HCT116 (cell line): ENCODE measurements at regions not wholly inside any gene's neighbourhood (a gene's known extent, or its start where the extent isn't known, plus 50 kb on each side); places are given as distances from the start of the nearest gene placed in this dataset.

Experiments
- ATAC-seq: fragments of 200-7000 bp; cut with Tn5 transposase; 2 replicates; pipeline ENCODE4 v1.9.1; 2020; ENCODE audit warnings: mild to moderate bottlenecking, moderate library complexity
- BruUV-seq: library from RNA; stranded (reverse); fragments of 400-500 nt; replicated peaks from 2 replicates; lab custom pipeline; 2021; lab: Mats Ljungman, UMichigan
- CTCF ChIA-PET: fragments of 300-600 bp; sonication (Branson Sonifier 250); formaldehyde crosslinking; loops from one replicate; lab custom pipeline; 2021; ENCODE audit warnings: antibody characterized with exemption; lab: Charles Lee
- POLR2A ChIA-PET: fragments of 300-600, 350-600 bp; sonication (Branson Sonifier 250); formaldehyde crosslinking; loops from one replicate; lab custom pipeline; 2021; ENCODE audit warnings: antibody characterized with exemption; lab: Charles Lee
- RAD21 ChIA-PET, 2 experiments: fragments of 300-600 bp; sonication (Branson Sonifier 250); formaldehyde crosslinking; loops; one replicate each; lab custom pipeline; 2023; ENCODE audit warnings: low total read pairs in 2 of 2; ENCODE audit not compliant: uncharacterized antibody in 2 of 2, unreplicated experiment in 2 of 2, low non-redundant PET in 1 of 2; lab: Charles Lee
- DNase-seq: peaks from one replicate; pipeline ENCODE4 v3.0.0-alpha.2; 2010; ENCODE audit warnings: low read depth, low spot score
- H2AFZ ChIP-seq: fragments of 200-600 bp; shearing (Covaris generic), sonication (generic); 2 replicates; pipeline ENCODE4 v1.6.1; 2017; ENCODE audit warnings: low read depth, mixed run types, mixed read lengths, antibody characterized with exemption, low read length; ENCODE audit not compliant: poor library complexity, severe bottlenecking
- H3K27ac ChIP-seq: 2 replicates; pipeline ENCODE4 v1.5.1; 2012; ENCODE audit warnings: low read depth, low read length
- H3K27me3 ChIP-seq: fragments of 200-600 bp; sonication (generic); 2 replicates; pipeline ENCODE4 v1.6.1; 2016; ENCODE audit warnings: mixed run types, low read length, mixed read lengths; ENCODE audit not compliant: insufficient read depth
- H3K36me3 ChIP-seq, 2 experiments: fragments of 200-500 bp in 1 of 2; fragments of 200-600 bp in 1 of 2; sonication (Bioruptor generic) in 1 of 2; sonication (generic) in 1 of 2; 2 replicates each; pipeline versions ENCODE4 v1.5.1 to v1.6.1; 2014 to 2016; ENCODE audit warnings: low read length in 2 of 2, inconsistent platforms in 1 of 2, mixed read lengths in 1 of 2, mixed run types in 1 of 2; ENCODE audit not compliant: insufficient read depth in 2 of 2, control insufficient read depth in 1 of 2
- H3K4me1 ChIP-seq, 2 experiments: fragments of 200-600 bp in 1 of 2; sonication (generic) in 1 of 2; 2 replicates each; pipeline versions ENCODE4 v1.5.1 to v1.6.1; 2012 to 2017; ENCODE audit warnings: low read length in 2 of 2, inconsistent platforms in 1 of 2, mild to moderate bottlenecking in 1 of 2, mixed read lengths in 1 of 2, mixed run types in 1 of 2, moderate library complexity in 1 of 2; ENCODE audit not compliant: insufficient read depth in 2 of 2, control insufficient read depth in 1 of 2
- H3K4me2 ChIP-seq: fragments of 200-600 bp; sonication (generic); 2 replicates; pipeline ENCODE4 v1.6.1; 2017; ENCODE audit warnings: mixed run types, low read length, mixed read lengths
- H3K4me3 ChIP-seq, 2 experiments: fragments of 200-600 bp in 1 of 2; sonication (generic) in 1 of 2; replicated peaks in 1 of 2; 2 replicates each; pipeline ENCODE4 v1.5.1; 2011 to 2016; ENCODE audit warnings: low read length in 2 of 2, control low read depth in 1 of 2, low read depth in 1 of 2, mild to moderate bottlenecking in 1 of 2, mixed read lengths in 1 of 2, mixed run types in 1 of 2
- H3K79me2 ChIP-seq: fragments of 200-600 bp; sonication (generic); 2 replicates; pipeline ENCODE4 v1.6.1; 2017; ENCODE audit warnings: mild to moderate bottlenecking, mixed run types, low read length, moderate library complexity, mixed read lengths; ENCODE audit not compliant: insufficient read depth
- H3K9ac ChIP-seq: fragments of 200-600 bp; sonication (generic); 2 replicates; pipeline ENCODE4 v1.6.1; 2016; ENCODE audit warnings: low read length, mixed read lengths
- H3K9me2 ChIP-seq: fragments of 200-600 bp; sonication (generic), shearing (Covaris generic); 2 replicates; pipeline ENCODE4 v1.6.1; 2017; ENCODE audit warnings: mixed run types, mild to moderate bottlenecking, moderate library complexity; ENCODE audit not compliant: insufficient read depth
- H3K9me3 ChIP-seq, 2 experiments: fragments of 200-500 bp in 1 of 2; fragments of 200-600 bp in 1 of 2; sonication (Bioruptor generic) in 1 of 2; sonication (generic) in 1 of 2; 2 replicates each; pipeline ENCODE4 v1.6.1; 2014 to 2017; ENCODE audit warnings: low read length in 2 of 2, mixed read lengths in 2 of 2, inconsistent platforms in 1 of 2, low read depth in 1 of 2, mild to moderate bottlenecking in 1 of 2, mixed run types in 1 of 2, moderate library complexity in 1 of 2; ENCODE audit not compliant: control insufficient read depth in 1 of 2, insufficient read depth in 1 of 2
- H4K20me1 ChIP-seq: fragments of 200-600 bp; sonication (generic), shearing (Covaris generic); 2 replicates; pipeline ENCODE4 v1.6.1; 2017; ENCODE audit warnings: mixed run types, mild to moderate bottlenecking, moderate library complexity; ENCODE audit not compliant: insufficient read depth
- CBX3 ChIP-seq: IDR thresholded peaks from 2 replicates; pipeline ENCODE4 v1.6.1; 2012; ENCODE audit warnings: low read depth
- CEBPB ChIP-seq: IDR thresholded peaks from 2 replicates; pipeline ENCODE4 v1.6.1; 2012; ENCODE audit warnings: low read depth
- EGR1 ChIP-seq: IDR thresholded peaks from 2 replicates; pipeline ENCODE4 v1.6.1; 2012; ENCODE audit warnings: low read depth
- ELF1 ChIP-seq: IDR thresholded peaks from 2 replicates; pipeline ENCODE4 v1.6.1; 2012; ENCODE audit warnings: low read depth, borderline replicate concordance
- EZH2phosphoT487 ChIP-seq: fragments of 200-600 bp; IDR thresholded peaks from 2 replicates; pipeline ENCODE4 v1.6.1; 2018; ENCODE audit warnings: antibody characterized with exemption, borderline replicate concordance
- JUND ChIP-seq: IDR thresholded peaks from 2 replicates; pipeline ENCODE4 v1.6.1; 2012
- POLR2AphosphoS5 ChIP-seq: IDR thresholded peaks from 2 replicates; pipeline ENCODE4 v1.6.1; 2011; ENCODE audit warnings: mild to moderate bottlenecking, low read depth, low read length, moderate library complexity
- RAD21 ChIP-seq: IDR thresholded peaks from 2 replicates; pipeline ENCODE4 v1.6.1; 2012; ENCODE audit warnings: low read depth, mild to moderate bottlenecking
- SIN3A ChIP-seq: IDR thresholded peaks from 2 replicates; pipeline ENCODE4 v1.6.1; 2012; ENCODE audit warnings: low read depth
- SP1 ChIP-seq: IDR thresholded peaks from 2 replicates; pipeline ENCODE4 v1.6.1; 2012; ENCODE audit warnings: low read depth
- SRF ChIP-seq: IDR thresholded peaks from 2 replicates; pipeline ENCODE4 v1.6.1; 2012; ENCODE audit warnings: low read depth
- TCF7L2 ChIP-seq: IDR thresholded peaks from 2 replicates; pipeline ENCODE4 v1.7.0; 2011; ENCODE audit warnings: borderline replicate concordance, inconsistent platforms; ENCODE audit not compliant: insufficient read depth, insufficient read length; ENCODE audit errors: extremely low read depth
- YY1 ChIP-seq: IDR thresholded peaks from 2 replicates; pipeline ENCODE4 v1.6.1; 2011; ENCODE audit warnings: low read length, low read depth, moderate library complexity, mild to moderate bottlenecking; ENCODE audit not compliant: insufficient replicate concordance; ENCODE audit errors: extremely low read depth
- ZFX ChIP-seq: fragments of 450-650 bp; IDR thresholded peaks from 2 replicates; pipeline ENCODE4 v1.6.1; 2017
- ZNF274 ChIP-seq: fragments of 200-500 bp; sonication (Bioruptor generic); IDR thresholded peaks from 2 replicates; pipeline ENCODE4 v1.6.1; 2014; ENCODE audit warnings: mild to moderate bottlenecking, low read depth, low read length, inconsistent platforms
- intact Hi-C: fragments of 100-400 bp; cut with micrococcal nuclease; formaldehyde crosslinking; loops from 2 replicates; pipeline ENCODE4 v1.10.0; 2022
- TF ChIP-seq, protein P1 (sequence below), 3 experiments: fragments of 200-600 bp in 1 of 3; sonication (generic) in 1 of 3; IDR thresholded peaks in 2 of 3; conservative IDR thresholded peaks in 1 of 3; 2 replicates each; pipeline ENCODE4 v1.5.1; 2012 to 2017; ENCODE audit warnings: low read depth in 2 of 3, low read length in 2 of 3, antibody characterized with exemption in 1 of 3, borderline replicate concordance in 1 of 3, control low read depth in 1 of 3, mild to moderate bottlenecking in 1 of 3, mixed read lengths in 1 of 3, mixed run types in 1 of 3, moderate library complexity in 1 of 3; ENCODE audit not compliant: insufficient read depth in 1 of 3
- TF ChIP-seq, protein P2 (sequence below): IDR thresholded peaks from 2 replicates; pipeline ENCODE4 v1.6.1; 2011; ENCODE audit warnings: mild to moderate bottlenecking, low read length, moderate library complexity; ENCODE audit not compliant: insufficient replicate concordance; ENCODE audit errors: extremely low read depth
- TF ChIP-seq, protein P3 (sequence below): IDR thresholded peaks from 2 replicates; pipeline ENCODE4 v1.6.1; 2012; ENCODE audit warnings: low read depth
- TF ChIP-seq, protein P4 (sequence below): IDR thresholded peaks from 2 replicates; pipeline ENCODE4 v1.6.1; 2012
- TF ChIP-seq, protein P5 (sequence below): IDR thresholded peaks from 2 replicates; pipeline ENCODE4 v1.6.1; 2012

DNA sequence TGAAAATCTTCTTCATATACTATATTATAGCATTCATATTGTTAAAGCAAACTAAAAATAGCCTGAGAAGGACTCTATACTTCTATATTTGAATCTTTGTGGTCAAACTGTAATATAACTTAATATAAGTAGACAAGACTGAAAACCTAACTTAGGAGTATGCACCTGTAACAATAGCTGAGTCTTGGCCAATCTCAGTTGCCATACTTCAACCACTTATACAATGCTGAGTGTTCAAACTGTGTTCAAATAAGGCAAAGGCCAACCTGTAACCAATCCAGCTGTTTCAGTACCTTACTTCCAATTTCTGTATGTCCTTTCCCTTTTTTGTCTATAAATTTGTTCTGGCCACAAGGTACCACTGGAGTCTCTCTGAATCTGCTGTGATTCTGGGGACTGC, 1360.8 kb upstream of the CDH9 start:
- H3K4me3 ChIP-seq: no peak overlapping the region
- H3K4me1 ChIP-seq: no peaks in the 10 kb centered on the region
- no peak overlapping the region for H2AFZ ChIP-seq
- H3K79me2 ChIP-seq: no peaks in the 10 kb centered on the region
- TF ChIP-seq SRF (no peak), EGR1 (no peak), SP1 (no peak), CBX3 (no peak), EZH2phosphoT487 (no peak), JUND (no peak), TCF7L2 (no peak), CEBPB (no peak), POLR2AphosphoS5 (no peak), ZFX (no peak), SIN3A (no peak), ELF1 (no peak), RAD21 (no peak), ZNF274 (no peak), YY1 (no peak)
- TF ChIP-seq, protein P1, sequence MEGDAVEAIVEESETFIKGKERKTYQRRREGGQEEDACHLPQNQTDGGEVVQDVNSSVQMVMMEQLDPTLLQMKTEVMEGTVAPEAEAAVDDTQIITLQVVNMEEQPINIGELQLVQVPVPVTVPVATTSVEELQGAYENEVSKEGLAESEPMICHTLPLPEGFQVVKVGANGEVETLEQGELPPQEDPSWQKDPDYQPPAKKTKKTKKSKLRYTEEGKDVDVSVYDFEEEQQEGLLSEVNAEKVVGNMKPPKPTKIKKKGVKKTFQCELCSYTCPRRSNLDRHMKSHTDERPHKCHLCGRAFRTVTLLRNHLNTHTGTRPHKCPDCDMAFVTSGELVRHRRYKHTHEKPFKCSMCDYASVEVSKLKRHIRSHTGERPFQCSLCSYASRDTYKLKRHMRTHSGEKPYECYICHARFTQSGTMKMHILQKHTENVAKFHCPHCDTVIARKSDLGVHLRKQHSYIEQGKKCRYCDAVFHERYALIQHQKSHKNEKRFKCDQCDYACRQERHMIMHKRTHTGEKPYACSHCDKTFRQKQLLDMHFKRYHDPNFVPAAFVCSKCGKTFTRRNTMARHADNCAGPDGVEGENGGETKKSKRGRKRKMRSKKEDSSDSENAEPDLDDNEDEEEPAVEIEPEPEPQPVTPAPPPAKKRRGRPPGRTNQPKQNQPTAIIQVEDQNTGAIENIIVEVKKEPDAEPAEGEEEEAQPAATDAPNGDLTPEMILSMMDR (IDR thresholded peaks at IDR 0.05 in 2 of 3, conservative IDR thresholded peaks at IDR 0.05 in 1 of 3; ENCODE audit: borderline replicate concordance in 1 of 3, insufficient read depth in 1 of 3, low read depth in 2 of 3, low read length in 2 of 3): no peak
- TF ChIP-seq, protein P2, sequence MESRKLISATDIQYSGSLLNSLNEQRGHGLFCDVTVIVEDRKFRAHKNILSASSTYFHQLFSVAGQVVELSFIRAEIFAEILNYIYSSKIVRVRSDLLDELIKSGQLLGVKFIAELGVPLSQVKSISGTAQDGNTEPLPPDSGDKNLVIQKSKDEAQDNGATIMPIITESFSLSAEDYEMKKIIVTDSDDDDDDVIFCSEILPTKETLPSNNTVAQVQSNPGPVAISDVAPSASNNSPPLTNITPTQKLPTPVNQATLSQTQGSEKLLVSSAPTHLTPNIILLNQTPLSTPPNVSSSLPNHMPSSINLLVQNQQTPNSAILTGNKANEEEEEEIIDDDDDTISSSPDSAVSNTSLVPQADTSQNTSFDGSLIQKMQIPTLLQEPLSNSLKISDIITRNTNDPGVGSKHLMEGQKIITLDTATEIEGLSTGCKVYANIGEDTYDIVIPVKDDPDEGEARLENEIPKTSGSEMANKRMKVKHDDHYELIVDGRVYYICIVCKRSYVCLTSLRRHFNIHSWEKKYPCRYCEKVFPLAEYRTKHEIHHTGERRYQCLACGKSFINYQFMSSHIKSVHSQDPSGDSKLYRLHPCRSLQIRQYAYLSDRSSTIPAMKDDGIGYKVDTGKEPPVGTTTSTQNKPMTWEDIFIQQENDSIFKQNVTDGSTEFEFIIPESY: no peak
- TF ChIP-seq, protein P3, sequence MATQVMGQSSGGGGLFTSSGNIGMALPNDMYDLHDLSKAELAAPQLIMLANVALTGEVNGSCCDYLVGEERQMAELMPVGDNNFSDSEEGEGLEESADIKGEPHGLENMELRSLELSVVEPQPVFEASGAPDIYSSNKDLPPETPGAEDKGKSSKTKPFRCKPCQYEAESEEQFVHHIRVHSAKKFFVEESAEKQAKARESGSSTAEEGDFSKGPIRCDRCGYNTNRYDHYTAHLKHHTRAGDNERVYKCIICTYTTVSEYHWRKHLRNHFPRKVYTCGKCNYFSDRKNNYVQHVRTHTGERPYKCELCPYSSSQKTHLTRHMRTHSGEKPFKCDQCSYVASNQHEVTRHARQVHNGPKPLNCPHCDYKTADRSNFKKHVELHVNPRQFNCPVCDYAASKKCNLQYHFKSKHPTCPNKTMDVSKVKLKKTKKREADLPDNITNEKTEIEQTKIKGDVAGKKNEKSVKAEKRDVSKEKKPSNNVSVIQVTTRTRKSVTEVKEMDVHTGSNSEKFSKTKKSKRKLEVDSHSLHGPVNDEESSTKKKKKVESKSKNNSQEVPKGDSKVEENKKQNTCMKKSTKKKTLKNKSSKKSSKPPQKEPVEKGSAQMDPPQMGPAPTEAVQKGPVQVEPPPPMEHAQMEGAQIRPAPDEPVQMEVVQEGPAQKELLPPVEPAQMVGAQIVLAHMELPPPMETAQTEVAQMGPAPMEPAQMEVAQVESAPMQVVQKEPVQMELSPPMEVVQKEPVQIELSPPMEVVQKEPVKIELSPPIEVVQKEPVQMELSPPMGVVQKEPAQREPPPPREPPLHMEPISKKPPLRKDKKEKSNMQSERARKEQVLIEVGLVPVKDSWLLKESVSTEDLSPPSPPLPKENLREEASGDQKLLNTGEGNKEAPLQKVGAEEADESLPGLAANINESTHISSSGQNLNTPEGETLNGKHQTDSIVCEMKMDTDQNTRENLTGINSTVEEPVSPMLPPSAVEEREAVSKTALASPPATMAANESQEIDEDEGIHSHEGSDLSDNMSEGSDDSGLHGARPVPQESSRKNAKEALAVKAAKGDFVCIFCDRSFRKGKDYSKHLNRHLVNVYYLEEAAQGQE: no peak
- TF ChIP-seq, protein P4, sequence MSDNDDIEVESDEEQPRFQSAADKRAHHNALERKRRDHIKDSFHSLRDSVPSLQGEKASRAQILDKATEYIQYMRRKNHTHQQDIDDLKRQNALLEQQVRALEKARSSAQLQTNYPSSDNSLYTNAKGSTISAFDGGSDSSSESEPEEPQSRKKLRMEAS: no peak
- TF ChIP-seq, protein P5, sequence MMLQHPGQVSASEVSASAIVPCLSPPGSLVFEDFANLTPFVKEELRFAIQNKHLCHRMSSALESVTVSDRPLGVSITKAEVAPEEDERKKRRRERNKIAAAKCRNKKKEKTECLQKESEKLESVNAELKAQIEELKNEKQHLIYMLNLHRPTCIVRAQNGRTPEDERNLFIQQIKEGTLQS: no peak
- ChIA-PET RAD21 (no interaction called here), CTCF (no interaction called here), POLR2A (no interaction called here)
- H3K9ac ChIP-seq: no peak overlapping the region
- H3K27ac ChIP-seq: no peak overlapping the region
- no peak for DNase-seq
- H3K27me3 ChIP-seq: no peaks in the 10 kb centered on the region
- peaks cover 11 to 13% of the 10 kb centered on the region in 2 experiments for H3K9me3 ChIP-seq
- H3K36me3 ChIP-seq: no peaks in the 10 kb centered on the region
- H3K9me2 ChIP-seq: no peaks in the 10 kb centered on the region
- no peak overlapping the region for H3K4me2 ChIP-seq
- no peak for ATAC-seq
- no TSS peak for BruUV-seq
- intact Hi-C loops: no loop called here
- no peaks in the 10 kb centered on the region for H4K20me1 ChIP-seq
